K562 (cell line): ENCODE measurements at regions not wholly inside any gene's neighbourhood (a gene's known extent, or its start where the extent isn't known, plus 50 kb on each side); places are given as distances from the start of the nearest gene placed in this dataset.

Source experiments
- ATAC-seq: fragments of 200-7000 bp; cut with Tn5 transposase; 3 replicates; pipeline ENCODE4 v1.9.1; 2020; ENCODE audit warnings: moderate library complexity
- BruUV-seq: library from RNA; stranded (reverse); fragments of 400-500 nt; replicated peaks from 2 replicates; lab custom pipeline; 2021; lab: Mats Ljungman, UMichigan
- CTCF ChIA-PET: fragments of 300-600 bp; formaldehyde crosslinking; extraction: SDS; loops from one replicate; lab custom pipeline; 2021; ENCODE audit warnings: low intra/inter-chr PET ratio; lab: Yijun Ruan, JAX
- POLR2A ChIA-PET: fragments of 300-600, 350-650 bp; sonication (Branson Sonifier 250); formaldehyde crosslinking; extraction: SDS; loops from one replicate; lab custom pipeline; 2021; ENCODE audit warnings: antibody characterized with exemption, inconsistent platforms; lab: Yijun Ruan, JAX
- DNase-seq, 4 experiments: peaks; one replicate each; pipeline versions ENCODE4 v3.0.0 to v3.0.0-alpha.2; 2011 to 2018; ENCODE audit warnings: low spot score in 3 of 4, mixed read lengths in 3 of 4; ENCODE audit errors: extremely low read depth in 1 of 4
- FAIRE-seq: peaks from 2 replicates; lab custom pipeline; 2011; peaks lifted over from hg19 to GRCh38; lab: Jason Lieb, UNC
- H2AFZ ChIP-seq: 2 replicates; pipeline ENCODE4 v1.6.0; 2011; ENCODE audit warnings: low read depth, low read length, control low read depth, inconsistent platforms
- H3K27ac ChIP-seq: fragments of 200-600 bp; 3 replicates; pipeline ENCODE4 v1.8.0; 2011; ENCODE audit warnings: low read depth, mild to moderate bottlenecking, control low read depth, inconsistent platforms, low read length, moderate library complexity, mixed read lengths; ENCODE audit errors: extremely low read depth
- H3K27me3 ChIP-seq, 2 experiments: fragments of 300-600 bp in 1 of 2; 2 replicates in 1 of 2; 3 replicates in 1 of 2; pipeline versions ENCODE4 v1.6.0 to v1.8.0; 2011; ENCODE audit warnings: inconsistent platforms in 2 of 2, low read length in 2 of 2, mild to moderate bottlenecking in 1 of 2, mixed read lengths in 1 of 2, moderate library complexity in 1 of 2; ENCODE audit not compliant: control insufficient read depth in 2 of 2, insufficient read depth in 2 of 2
- H3K36me3 ChIP-seq: fragments of 300-600 bp; 3 replicates; pipeline ENCODE4 v1.8.0; 2011; ENCODE audit warnings: mild to moderate bottlenecking, low read length, inconsistent platforms; ENCODE audit not compliant: control insufficient read depth, insufficient read depth
- H3K4me1 ChIP-seq, 2 experiments: fragments of 200-600 bp in 1 of 2; replicated peaks in 1 of 2; 2 replicates in 1 of 2; 3 replicates in 1 of 2; pipeline versions ENCODE4 v1.5.1 to v1.8.0; 2011; ENCODE audit warnings: inconsistent platforms in 2 of 2, low read length in 2 of 2, mild to moderate bottlenecking in 1 of 2, mixed read lengths in 1 of 2, moderate library complexity in 1 of 2; ENCODE audit not compliant: control insufficient read depth in 2 of 2, insufficient read depth in 2 of 2
- H3K4me2 ChIP-seq: 2 replicates; pipeline ENCODE4 v1.6.1; 2011; ENCODE audit warnings: low read length, control low read depth, inconsistent platforms, mixed read lengths; ENCODE audit not compliant: insufficient read depth
- H3K4me3 ChIP-seq: fragments of 200-600 bp; sonication (generic), shearing (Covaris generic); 2 replicates; pipeline ENCODE4 v1.5.1; 2016; ENCODE audit warnings: control low read depth, inconsistent platforms
- H3K79me2 ChIP-seq: fragments of 200-600 bp; 3 replicates; pipeline ENCODE4 v1.8.0; 2011; ENCODE audit warnings: low read length, inconsistent platforms; ENCODE audit not compliant: control insufficient read depth, insufficient read depth
- H3K9ac ChIP-seq, 2 experiments: 2 replicates each; pipeline versions ENCODE4 v1.6.0 to v1.6.1; 2011; ENCODE audit warnings: low read depth in 2 of 2, low read length in 2 of 2, control low read depth in 1 of 2, inconsistent platforms in 1 of 2, mild to moderate bottlenecking in 1 of 2, mixed read lengths in 1 of 2; ENCODE audit not compliant: insufficient read depth in 1 of 2
- H3K9me1 ChIP-seq: one replicate; pipeline ENCODE4 v1.6.0; 2011; ENCODE audit warnings: inconsistent platforms, mild to moderate bottlenecking, low read length, moderate library complexity; ENCODE audit not compliant: control insufficient read depth, insufficient read depth
- H3K9me3 ChIP-seq: replicated peaks from 2 replicates; pipeline ENCODE4 v1.5.1; 2011; ENCODE audit warnings: low read depth, low read length, inconsistent platforms; ENCODE audit not compliant: control insufficient read depth, insufficient read depth
- H4K20me1 ChIP-seq: replicated peaks from 2 replicates; pipeline ENCODE4 v1.6.1; 2011; ENCODE audit warnings: low read length, inconsistent platforms, mixed read lengths; ENCODE audit not compliant: control insufficient read depth, insufficient read depth
- HDAC6 ChIP-seq: IDR thresholded peaks from 2 replicates; pipeline ENCODE4 v1.6.1; 2012; ENCODE audit warnings: low read depth, mild to moderate bottlenecking, control low read depth, inconsistent platforms, low read length, moderate library complexity
- HNRNPH1 ChIP-seq: fragments of 200-400 bp; formaldehyde crosslinking; optimal IDR thresholded peaks from 2 replicates; pipeline ENCODE3; 2017; ENCODE audit warnings: low read depth, mild to moderate bottlenecking, low read length, moderate library complexity
- ID3 ChIP-seq, 2 experiments: fragments of 250-450 bp in 1 of 2; fragments of 450-650 bp in 1 of 2; sonication (Bioruptor Pico) in 1 of 2; IDR thresholded peaks; 2 replicates each; pipeline versions ENCODE4 v1.6.1 to v1.8.0; 2016 to 2021; ENCODE audit warnings: mild to moderate bottlenecking in 2 of 2, moderate library complexity in 2 of 2, missing compliant biosample characterization in 1 of 2, missing genetic modification characterization in 1 of 2
- MAFK ChIP-seq: IDR thresholded peaks from 2 replicates; pipeline ENCODE4 v1.6.1; 2011; ENCODE audit warnings: low read length, improper control_type of control experiment
- MTA2 ChIP-seq: fragments of 450-650 bp; IDR thresholded peaks from 2 replicates; pipeline ENCODE4 v1.6.1; 2016; ENCODE audit warnings: low read depth
- RFX7 ChIP-seq: fragments of 250-450 bp; sonication (Bioruptor Pico); IDR thresholded peaks from 2 replicates; pipeline ENCODE4 v1.5.1; 2021; ENCODE audit warnings: mild to moderate bottlenecking
- SAFB ChIP-seq: fragments of 200-400 bp; formaldehyde crosslinking; IDR thresholded peaks from 2 replicates; pipeline ENCODE4 v1.6.1; 2017; ENCODE audit warnings: low read depth, low read length, borderline replicate concordance
- SOX6 ChIP-seq: fragments of 450-650 bp; IDR thresholded peaks from 2 replicates; pipeline ENCODE4 v1.6.1; 2014; ENCODE audit warnings: mild to moderate bottlenecking
- U2AF1 ChIP-seq: fragments of 200-400 bp; formaldehyde crosslinking; optimal IDR thresholded peaks from 2 replicates; pipeline ENCODE3; 2017; ENCODE audit warnings: mild to moderate bottlenecking, low read depth, low read length, moderate library complexity
- ZNF695 ChIP-seq: fragments of 450-650 bp; formaldehyde crosslinking; IDR thresholded peaks from 2 replicates; pipeline ENCODE4 v1.4.0; 2020; ENCODE audit warnings: mild to moderate bottlenecking, moderate library complexity
- in situ Hi-C: fragments of 300-500 bp; cut with MboI; formaldehyde crosslinking; loops from 4 replicates; pipeline ENCODE4 v1.15.0; 2018; ENCODE audit warnings: inconsistent platforms, mixed read lengths
- intact Hi-C: fragments of 100-400 bp; cut with micrococcal nuclease; formaldehyde crosslinking; loops from 2 replicates; pipeline ENCODE4 v1.14.2; 2022
- TF ChIP-seq, protein P1 (sequence below): fragments of 250-450 bp; sonication (Bioruptor Pico); IDR thresholded peaks from 2 replicates; pipeline ENCODE4 v1.8.0; 2022; ENCODE audit warnings: inconsistent platforms
- TF ChIP-seq, protein P2 (sequence below), 2 experiments: fragments of 450-650 bp in 1 of 2; sonication (generic) in 1 of 2; formaldehyde crosslinking in 1 of 2; IDR thresholded peaks in 1 of 2; conservative IDR thresholded peaks in 1 of 2; 2 replicates each; pipeline versions ENCODE4 v1.6.1 to v1.8.1; 2016 to 2023; ENCODE audit warnings: mild to moderate bottlenecking in 2 of 2, moderate library complexity in 2 of 2, inconsistent platforms in 1 of 2, missing genetic modification reagents in 1 of 2

DNA sequence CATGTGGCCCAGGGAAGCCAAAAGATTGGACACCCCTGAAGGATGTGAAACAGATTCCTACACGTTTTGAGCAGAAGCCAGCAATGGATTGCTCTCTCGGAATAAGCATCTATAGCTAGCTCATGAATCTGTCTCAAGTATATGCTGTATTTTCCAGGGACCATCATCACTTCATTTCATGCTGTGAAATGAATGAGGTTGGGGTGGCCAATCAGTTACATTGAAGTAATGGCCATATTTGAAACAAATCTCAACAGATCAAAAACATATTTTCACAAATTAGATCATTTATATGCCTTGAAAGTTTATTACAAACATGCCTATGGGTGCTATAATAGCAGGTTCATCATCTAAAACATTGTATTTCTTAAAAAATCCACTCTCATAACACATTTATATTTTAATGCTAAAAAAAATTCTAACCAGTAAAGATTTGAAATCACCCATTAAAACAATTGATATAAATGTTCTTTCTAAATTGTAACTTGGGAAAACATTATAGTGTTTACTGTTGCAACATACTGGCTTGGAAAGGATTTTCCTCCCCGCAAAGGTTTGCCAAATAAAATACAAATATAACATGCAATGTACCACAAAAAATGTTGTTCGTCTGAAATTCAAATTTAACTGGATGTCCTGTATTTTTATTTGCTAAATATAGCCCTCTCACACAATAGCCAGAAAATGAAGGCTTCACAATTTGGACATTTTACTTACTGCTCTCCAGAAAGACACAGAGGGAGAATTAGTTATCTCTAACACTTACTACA, 743.6 kb downstream of the KCNJ2 start (continued):
- TF ChIP-seq SOX6: no peak
- TF ChIP-seq, protein P1, sequence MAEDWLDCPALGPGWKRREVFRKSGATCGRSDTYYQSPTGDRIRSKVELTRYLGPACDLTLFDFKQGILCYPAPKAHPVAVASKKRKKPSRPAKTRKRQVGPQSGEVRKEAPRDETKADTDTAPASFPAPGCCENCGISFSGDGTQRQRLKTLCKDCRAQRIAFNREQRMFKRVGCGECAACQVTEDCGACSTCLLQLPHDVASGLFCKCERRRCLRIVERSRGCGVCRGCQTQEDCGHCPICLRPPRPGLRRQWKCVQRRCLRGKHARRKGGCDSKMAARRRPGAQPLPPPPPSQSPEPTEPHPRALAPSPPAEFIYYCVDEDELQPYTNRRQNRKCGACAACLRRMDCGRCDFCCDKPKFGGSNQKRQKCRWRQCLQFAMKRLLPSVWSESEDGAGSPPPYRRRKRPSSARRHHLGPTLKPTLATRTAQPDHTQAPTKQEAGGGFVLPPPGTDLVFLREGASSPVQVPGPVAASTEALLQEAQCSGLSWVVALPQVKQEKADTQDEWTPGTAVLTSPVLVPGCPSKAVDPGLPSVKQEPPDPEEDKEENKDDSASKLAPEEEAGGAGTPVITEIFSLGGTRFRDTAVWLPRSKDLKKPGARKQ (CRISPR knock-in tag): no peak
- no peak for TF ChIP-seq HDAC6
- no peak for TF ChIP-seq RFX7 (CRISPR knock-in tag)
- TF ChIP-seq, protein P2, sequence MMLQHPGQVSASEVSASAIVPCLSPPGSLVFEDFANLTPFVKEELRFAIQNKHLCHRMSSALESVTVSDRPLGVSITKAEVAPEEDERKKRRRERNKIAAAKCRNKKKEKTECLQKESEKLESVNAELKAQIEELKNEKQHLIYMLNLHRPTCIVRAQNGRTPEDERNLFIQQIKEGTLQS (IDR thresholded peaks at IDR 0.05): no peak
- TF ChIP-seq, protein P2 (CRISPR knock-in tag; conservative IDR thresholded peaks at IDR 0.05): no peak

GRCh38 chr17:70916469-70916868, 747.1 kb downstream of the KCNJ2 start:
- H3K4me3 ChIP-seq: no peak overlapping the region
- TF ChIP-seq MTA2 (no peak), ID3 (CRISPR knock-in tag; IDR thresholded peaks at IDR 0.05) (no peak), ID3 (tag; IDR thresholded peaks at IDR 0.05) (no peak), HNRNPH1 (no peak), ZNF695 (CRISPR knock-in tag) (no peak), U2AF1 (no peak), SAFB (no peak), MAFK (no peak)
- no peaks in the 10 kb centered on the region for H3K27me3 ChIP-seq
- intact Hi-C loops (no loop called here), in situ Hi-C loops (no loop called here)
- ChIA-PET POLR2A (no interaction called here), CTCF (no interaction called here)
- H3K9me1 ChIP-seq: no peaks in the 10 kb centered on the region
- DNase-seq (no peak), FAIRE-seq (no peak), ATAC-seq (no peak)
- no TSS peak for BruUV-seq
- no peak overlapping the region for H3K4me2 ChIP-seq
- H3K79me2 ChIP-seq: no peaks in the 10 kb centered on the region
- no peak overlapping the region for H3K9ac ChIP-seq
- H2AFZ ChIP-seq: no peak overlapping the region
- no peak overlapping the region for H3K27ac ChIP-seq
- H3K9me3 ChIP-seq: no peaks in the 10 kb centered on the region
- H3K36me3 ChIP-seq: no peaks in the 10 kb centered on the region
- H3K4me1 ChIP-seq: no peaks in the 10 kb centered on the region
- no peaks in the 10 kb centered on the region for H4K20me1 ChIP-seq
